ENCODE measurements at regions not wholly inside any gene's neighbourhood (a gene's known extent, or its start where the extent isn't known, plus 50 kb on each side); places are given as distances from the start of the nearest gene placed in this dataset.

- DNase-seq (ENCODE audit: low spot score), result peak; percentile 49
These were observed 323.3 kb downstream of the RPS6KC1 start for GRCh38 chr1:213374369-213374768.

GRCh38 chr1:213375002-213375401, 324.0 kb downstream of the RPS6KC1 start:
- no peak for DNase-seq (ENCODE audit: low spot score)

GRCh38 chr1:213376862-213377372, 325.9 kb downstream of the RPS6KC1 start:
- no peak for DNase-seq (ENCODE audit: low spot score)

GRCh38 chr1:213380865-213381264, 329.8 kb downstream of the RPS6KC1 start:
- DNase-seq (ENCODE audit: low spot score), result no peak

- DNase-seq (ENCODE audit: low spot score), result no peak
These were observed 330.6 kb downstream of the RPS6KC1 start for GRCh38 chr1:213381572-213382084.

GRCh38 chr1:213383465-213383864, 332.4 kb downstream of the RPS6KC1 start:
- DNase-seq (ENCODE audit: low spot score), result no peak

- DNase-seq (ENCODE audit: low spot score), result no peak
These were observed 334.2 kb downstream of the RPS6KC1 start for GRCh38 chr1:213385201-213385600.

GRCh38 chr1:213385806-213386324, 334.8 kb downstream of the RPS6KC1 start:
- no peak for DNase-seq (ENCODE audit: low spot score)

- no peak for DNase-seq (ENCODE audit: low spot score)
These were observed 336.5 kb downstream of the RPS6KC1 start for GRCh38 chr1:213387380-213388015.

GRCh38 chr1:213388199-213388598, 337.2 kb downstream of the RPS6KC1 start:
- no peak for DNase-seq (ENCODE audit: low spot score)

GRCh38 chr1:213389061-213389581, 338.1 kb downstream of the RPS6KC1 start:
- no peak for DNase-seq (ENCODE audit: low spot score)

GRCh38 chr1:213391445-213391844, 340.4 kb downstream of the RPS6KC1 start:
- no peak for DNase-seq (ENCODE audit: low spot score)

- no peak for DNase-seq (ENCODE audit: low spot score)
These were observed 342.8 kb downstream of the RPS6KC1 start for GRCh38 chr1:213393860-213394259.

GRCh38 chr1:213394837-213395236, 343.8 kb downstream of the RPS6KC1 start:
- DNase-seq (ENCODE audit: low spot score), result no peak

GRCh38 chr1:213397638-213398037, 346.6 kb downstream of the RPS6KC1 start:
- no peak for DNase-seq (ENCODE audit: low spot score)

GRCh38 chr1:213399695-213400094, 348.7 kb downstream of the RPS6KC1 start:
- DNase-seq (ENCODE audit: low spot score), result peak; percentile 58

GRCh38 chr1:213409208-213409631, 358.2 kb downstream of the RPS6KC1 start:
- DNase-seq (ENCODE audit: low spot score), result no peak

- no peak for DNase-seq (ENCODE audit: low spot score)
These were observed 358.9 kb downstream of the RPS6KC1 start for GRCh38 chr1:213409971-213410370.

GRCh38 chr1:213414346-213414745, 363.3 kb downstream of the RPS6KC1 start:
- DNase-seq (ENCODE audit: low spot score), result no peak

GRCh38 chr1:213414911-213415310, 363.9 kb downstream of the RPS6KC1 start:
- DNase-seq (ENCODE audit: low spot score), result no peak

- no peak for DNase-seq (ENCODE audit: low spot score)
These were observed 364.8 kb downstream of the RPS6KC1 start for GRCh38 chr1:213415691-213416380.

GRCh38 chr1:213416461-213417224, 365.6 kb downstream of the RPS6KC1 start:
- DNase-seq (ENCODE audit: low spot score), result no peak
